Bronchial epithelial cell (primary cell): ENCODE measurements at regions not wholly inside any gene's neighbourhood (a gene's known extent, or its start where the extent isn't known, plus 50 kb on each side); places are given as distances from the start of the nearest gene placed in this dataset.

ENCODE experiments used
- DNase-seq: peaks from one replicate; pipeline ENCODE4 v3.0.0-alpha.2; 2010; ENCODE audit warnings: low read depth
- FAIRE-seq: peaks from 2 replicates; lab custom pipeline; 2011; peaks lifted over from hg19 to GRCh38; lab: Jason Lieb, UNC
- H3K27me3 ChIP-seq: 2 replicates; pipeline ENCODE4 v1.5.1; 2011; ENCODE audit warnings: low read length; ENCODE audit not compliant: control insufficient read depth, insufficient read depth
- H3K36me3 ChIP-seq: 2 replicates; pipeline ENCODE4 v1.5.1; 2011; ENCODE audit warnings: low read length; ENCODE audit not compliant: control insufficient read depth, insufficient read depth
- H3K4me3 ChIP-seq: 2 replicates; pipeline ENCODE4 v1.5.1; 2011; ENCODE audit warnings: mild to moderate bottlenecking, low read depth, low read length, control low read depth
- TF ChIP-seq, protein P1 (sequence below): IDR thresholded peaks from 2 replicates; pipeline ENCODE4 v1.5.1; 2011; ENCODE audit warnings: mild to moderate bottlenecking, moderate library complexity, low read length, control low read depth, inconsistent platforms; ENCODE audit not compliant: insufficient read depth, severe bottlenecking

DNA sequence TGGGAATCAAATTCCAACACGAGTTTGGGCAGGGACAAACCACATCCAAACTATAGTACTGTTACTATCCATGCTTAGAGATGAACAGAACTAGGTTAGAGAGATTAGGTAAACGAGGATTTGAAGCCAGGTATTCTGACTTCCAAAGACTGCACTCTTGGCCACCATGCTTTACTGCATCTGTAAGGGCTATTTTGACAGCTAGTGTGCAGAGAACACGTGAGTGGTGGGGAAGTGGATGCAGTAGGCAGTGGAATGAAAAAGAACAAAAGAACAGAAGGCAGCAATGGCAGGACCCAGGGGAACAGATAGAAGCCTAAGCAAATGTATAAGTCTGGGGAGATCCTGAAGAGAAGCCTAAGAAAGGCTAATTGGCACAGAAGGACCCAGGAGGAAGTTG lies 59.1 kb upstream of the GJA8 start:
- TF ChIP-seq, protein P1, sequence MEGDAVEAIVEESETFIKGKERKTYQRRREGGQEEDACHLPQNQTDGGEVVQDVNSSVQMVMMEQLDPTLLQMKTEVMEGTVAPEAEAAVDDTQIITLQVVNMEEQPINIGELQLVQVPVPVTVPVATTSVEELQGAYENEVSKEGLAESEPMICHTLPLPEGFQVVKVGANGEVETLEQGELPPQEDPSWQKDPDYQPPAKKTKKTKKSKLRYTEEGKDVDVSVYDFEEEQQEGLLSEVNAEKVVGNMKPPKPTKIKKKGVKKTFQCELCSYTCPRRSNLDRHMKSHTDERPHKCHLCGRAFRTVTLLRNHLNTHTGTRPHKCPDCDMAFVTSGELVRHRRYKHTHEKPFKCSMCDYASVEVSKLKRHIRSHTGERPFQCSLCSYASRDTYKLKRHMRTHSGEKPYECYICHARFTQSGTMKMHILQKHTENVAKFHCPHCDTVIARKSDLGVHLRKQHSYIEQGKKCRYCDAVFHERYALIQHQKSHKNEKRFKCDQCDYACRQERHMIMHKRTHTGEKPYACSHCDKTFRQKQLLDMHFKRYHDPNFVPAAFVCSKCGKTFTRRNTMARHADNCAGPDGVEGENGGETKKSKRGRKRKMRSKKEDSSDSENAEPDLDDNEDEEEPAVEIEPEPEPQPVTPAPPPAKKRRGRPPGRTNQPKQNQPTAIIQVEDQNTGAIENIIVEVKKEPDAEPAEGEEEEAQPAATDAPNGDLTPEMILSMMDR: no peak
- H3K27me3 ChIP-seq: no peaks in the 10 kb centered on the region
- FAIRE-seq (no peak), DNase-seq (no peak)
- no peak overlapping the region for H3K4me3 ChIP-seq
- no peaks in the 10 kb centered on the region for H3K36me3 ChIP-seq

DNA sequence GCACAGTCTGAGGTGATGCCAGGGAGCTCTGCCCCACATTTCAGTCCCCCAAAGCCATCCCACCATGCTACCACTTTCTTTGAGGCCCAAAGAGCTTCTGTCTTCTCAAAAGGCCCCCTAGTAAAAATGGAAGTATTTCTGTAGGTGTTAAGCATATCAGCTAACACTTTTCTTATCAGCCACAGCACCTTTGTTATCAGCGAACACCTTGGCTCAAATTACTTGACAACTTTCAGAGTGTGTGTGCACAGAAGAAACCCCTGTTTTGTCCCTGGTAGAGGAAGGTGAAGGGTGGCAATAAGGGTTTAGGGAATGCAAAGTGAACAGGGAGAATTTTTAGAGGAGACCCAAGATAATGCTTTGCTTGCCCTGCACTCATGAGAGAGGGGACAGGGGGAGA lies 54.8 kb upstream of the GJA8 start:
- Histone ChIP-seq H3K36me3 (no peaks in the 10 kb centered on the region), H3K4me3 (no peak overlapping the region), H3K27me3 (no peaks in the 10 kb centered on the region)
- TF ChIP-seq, protein P1: no peak
- DNase-seq (no peak), FAIRE-seq (no peak)

DNA sequence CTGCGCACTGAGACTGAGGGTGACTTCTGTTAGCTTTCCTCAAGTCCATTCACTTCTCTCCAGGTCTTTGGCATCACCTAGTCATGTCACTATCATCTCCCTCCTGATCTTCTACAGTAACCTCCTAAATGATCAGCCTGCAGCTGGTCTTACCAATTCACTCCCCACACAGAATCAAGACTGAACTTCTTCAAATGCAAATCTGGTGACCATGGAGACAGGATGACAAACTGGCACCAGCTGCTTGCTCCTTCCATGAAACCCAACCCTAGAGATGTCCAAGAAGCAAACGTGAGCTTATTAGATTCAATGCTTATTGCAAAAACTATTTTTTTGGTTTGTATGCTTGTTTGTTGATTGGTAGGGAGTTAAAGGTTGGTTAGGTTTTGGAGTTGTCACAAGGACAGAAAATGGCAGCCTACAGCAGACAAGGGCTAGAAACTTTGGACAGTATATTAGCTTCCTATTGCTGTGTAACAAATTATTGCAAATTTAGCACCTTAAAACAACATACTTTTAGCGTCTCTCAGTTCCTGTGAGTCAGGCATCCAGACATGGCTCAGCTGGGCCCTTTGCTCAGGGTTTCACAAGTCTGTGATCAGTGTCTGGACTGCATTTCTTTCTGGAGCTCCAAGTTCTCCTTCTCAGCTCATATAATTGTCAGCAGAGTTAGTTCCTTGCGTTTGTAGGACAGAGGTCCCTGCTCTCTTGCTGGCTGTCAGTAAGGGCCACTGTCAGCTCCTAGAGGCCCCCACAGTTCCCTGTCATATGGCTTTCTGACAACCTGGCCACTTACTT lies 53.3 kb upstream of the GJA8 start:
- DNase-seq: peak; percentile 82
- FAIRE-seq: no peak
- TF ChIP-seq, protein P1: no peak
- Histone ChIP-seq H3K27me3 (no peaks in the 10 kb centered on the region), H3K4me3 (no peak overlapping the region), H3K36me3 (no peaks in the 10 kb centered on the region)

DNA sequence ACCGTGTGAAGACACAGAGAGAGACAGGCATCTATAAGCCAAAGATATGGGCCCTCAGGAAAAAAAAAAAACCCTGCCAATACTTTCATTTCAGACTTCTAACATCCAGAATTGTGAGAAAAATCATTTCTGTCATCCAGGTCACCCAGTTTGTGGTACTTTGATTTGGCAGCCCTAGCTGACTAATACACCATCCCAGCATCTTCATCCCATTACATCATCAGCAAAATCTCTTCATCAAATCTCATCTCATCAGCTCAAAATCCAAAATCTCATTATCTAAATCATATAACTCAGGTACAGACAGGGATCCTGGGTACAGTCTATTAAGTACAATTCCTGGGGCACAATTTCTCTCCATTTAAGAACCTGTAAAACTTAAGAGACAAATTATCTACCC lies 51.9 kb upstream of the GJA8 start:
- Histone ChIP-seq H3K27me3 (no peaks in the 10 kb centered on the region), H3K36me3 (no peaks in the 10 kb centered on the region), H3K4me3 (no peak overlapping the region)
- TF ChIP-seq, protein P1: no peak
- DNase-seq (peak; percentile 33), FAIRE-seq (no peak)

DNA sequence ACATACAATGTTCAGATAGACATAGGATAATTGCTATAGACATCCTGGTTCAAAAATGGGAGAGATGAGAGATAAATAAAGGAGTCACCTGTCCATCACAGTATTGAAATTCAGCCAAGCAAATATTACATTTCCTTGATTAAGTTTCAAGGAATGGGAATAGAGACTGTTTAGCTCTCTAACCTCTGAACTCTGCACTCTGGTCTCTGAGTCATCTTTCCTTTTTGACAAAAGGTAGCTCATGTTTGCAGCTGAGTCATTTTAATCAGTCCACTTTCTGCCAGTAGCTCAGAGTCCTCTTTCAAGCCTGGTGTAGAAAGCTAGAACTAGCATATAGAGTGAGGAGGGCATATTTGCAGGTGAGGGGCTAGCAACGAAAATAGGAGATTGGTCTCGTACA lies 51.4 kb upstream of the GJA8 start:
- peak; percentile 83 for DNase-seq
- Histone ChIP-seq H3K27me3 (no peaks in the 10 kb centered on the region), H3K36me3 (no peaks in the 10 kb centered on the region), H3K4me3 (no peak overlapping the region)
- FAIRE-seq: no peak
- TF ChIP-seq, protein P1: no peak
